Bronchial epithelial cell (primary cell): ENCODE measurements at regions not wholly inside any gene's neighbourhood (a gene's known extent, or its start where the extent isn't known, plus 50 kb on each side); places are given as distances from the start of the nearest gene placed in this dataset.

ENCODE experiments used
- DNase-seq: peaks from one replicate; pipeline ENCODE4 v3.0.0-alpha.2; 2010; ENCODE audit warnings: low read depth
- FAIRE-seq: peaks from 2 replicates; lab custom pipeline; 2011; peaks lifted over from hg19 to GRCh38; lab: Jason Lieb, UNC
- H3K27me3 ChIP-seq: 2 replicates; pipeline ENCODE4 v1.5.1; 2011; ENCODE audit warnings: low read length; ENCODE audit not compliant: control insufficient read depth, insufficient read depth
- H3K36me3 ChIP-seq: 2 replicates; pipeline ENCODE4 v1.5.1; 2011; ENCODE audit warnings: low read length; ENCODE audit not compliant: control insufficient read depth, insufficient read depth
- H3K4me3 ChIP-seq: 2 replicates; pipeline ENCODE4 v1.5.1; 2011; ENCODE audit warnings: mild to moderate bottlenecking, low read depth, low read length, control low read depth
- TF ChIP-seq, protein P1 (sequence below): IDR thresholded peaks from 2 replicates; pipeline ENCODE4 v1.5.1; 2011; ENCODE audit warnings: mild to moderate bottlenecking, moderate library complexity, low read length, control low read depth, inconsistent platforms; ENCODE audit not compliant: insufficient read depth, severe bottlenecking

DNA sequence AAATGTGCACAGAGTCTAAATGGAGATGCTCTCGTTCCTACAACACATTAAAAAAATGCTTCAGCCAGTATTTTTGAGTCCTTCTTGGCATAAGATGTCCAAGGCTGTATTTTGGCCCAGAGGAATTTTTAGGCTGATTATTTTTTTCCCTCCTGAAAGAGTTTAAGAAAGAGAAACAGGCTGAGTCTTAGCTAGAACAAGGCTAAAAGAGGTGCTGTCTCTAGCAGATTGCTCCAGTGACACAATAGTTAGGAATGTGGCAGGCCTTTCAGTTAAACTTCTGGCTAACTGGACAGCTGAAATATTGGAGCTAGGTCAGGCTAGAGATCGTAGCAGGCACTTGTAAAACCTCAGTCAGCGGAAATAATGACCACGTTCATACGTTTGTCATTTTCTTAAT is 271.4 kb upstream of the RARB start:
- FAIRE-seq (no peak), DNase-seq (peak; percentile 61)
- Histone ChIP-seq H3K4me3 (no peak overlapping the region), H3K27me3 (no peaks in the 10 kb centered on the region), H3K36me3 (no peaks in the 10 kb centered on the region)
- TF ChIP-seq, protein P1, sequence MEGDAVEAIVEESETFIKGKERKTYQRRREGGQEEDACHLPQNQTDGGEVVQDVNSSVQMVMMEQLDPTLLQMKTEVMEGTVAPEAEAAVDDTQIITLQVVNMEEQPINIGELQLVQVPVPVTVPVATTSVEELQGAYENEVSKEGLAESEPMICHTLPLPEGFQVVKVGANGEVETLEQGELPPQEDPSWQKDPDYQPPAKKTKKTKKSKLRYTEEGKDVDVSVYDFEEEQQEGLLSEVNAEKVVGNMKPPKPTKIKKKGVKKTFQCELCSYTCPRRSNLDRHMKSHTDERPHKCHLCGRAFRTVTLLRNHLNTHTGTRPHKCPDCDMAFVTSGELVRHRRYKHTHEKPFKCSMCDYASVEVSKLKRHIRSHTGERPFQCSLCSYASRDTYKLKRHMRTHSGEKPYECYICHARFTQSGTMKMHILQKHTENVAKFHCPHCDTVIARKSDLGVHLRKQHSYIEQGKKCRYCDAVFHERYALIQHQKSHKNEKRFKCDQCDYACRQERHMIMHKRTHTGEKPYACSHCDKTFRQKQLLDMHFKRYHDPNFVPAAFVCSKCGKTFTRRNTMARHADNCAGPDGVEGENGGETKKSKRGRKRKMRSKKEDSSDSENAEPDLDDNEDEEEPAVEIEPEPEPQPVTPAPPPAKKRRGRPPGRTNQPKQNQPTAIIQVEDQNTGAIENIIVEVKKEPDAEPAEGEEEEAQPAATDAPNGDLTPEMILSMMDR = no peak

DNA sequence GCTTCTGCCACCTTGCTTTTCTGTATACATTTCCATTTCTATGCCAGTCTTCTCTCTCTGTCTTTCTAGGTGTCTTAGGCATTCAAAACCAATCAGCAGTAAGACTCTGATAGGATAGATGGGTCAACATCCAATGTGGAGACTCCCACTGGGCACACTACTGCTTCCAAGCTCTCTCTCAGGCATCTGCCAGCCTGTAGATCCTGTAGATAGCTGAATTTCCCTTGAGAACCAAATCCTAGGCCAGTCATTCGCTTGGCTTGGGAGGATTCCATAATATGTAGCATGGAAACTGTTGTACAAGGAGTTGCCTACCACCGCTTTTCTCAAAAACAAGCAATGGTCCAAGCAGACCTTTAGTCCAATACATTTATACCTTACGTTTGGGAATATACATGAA is 262.8 kb upstream of the RARB start:
- DNase-seq = no peak
- Histone ChIP-seq H3K27me3 (no peaks in the 10 kb centered on the region), H3K4me3 (no peak overlapping the region), H3K36me3 (no peaks in the 10 kb centered on the region)
- TF ChIP-seq, protein P1 = no peak
- no peak for FAIRE-seq

GRCh38 chr3:25166016-25166415 is 262.0 kb upstream of the RARB start:
- no peak for DNase-seq
- Histone ChIP-seq H3K4me3 (no peak overlapping the region), H3K36me3 (no peaks in the 10 kb centered on the region), H3K27me3 (no peaks in the 10 kb centered on the region)
- FAIRE-seq = no peak
- TF ChIP-seq, protein P1 = no peak

GRCh38 chr3:25169151-25169550 is 258.9 kb upstream of the RARB start:
- TF ChIP-seq, protein P1 = no peak
- Histone ChIP-seq H3K4me3 (no peak overlapping the region), H3K27me3 (no peaks in the 10 kb centered on the region), H3K36me3 (no peaks in the 10 kb centered on the region)
- no peak for DNase-seq
- no peak for FAIRE-seq

DNA sequence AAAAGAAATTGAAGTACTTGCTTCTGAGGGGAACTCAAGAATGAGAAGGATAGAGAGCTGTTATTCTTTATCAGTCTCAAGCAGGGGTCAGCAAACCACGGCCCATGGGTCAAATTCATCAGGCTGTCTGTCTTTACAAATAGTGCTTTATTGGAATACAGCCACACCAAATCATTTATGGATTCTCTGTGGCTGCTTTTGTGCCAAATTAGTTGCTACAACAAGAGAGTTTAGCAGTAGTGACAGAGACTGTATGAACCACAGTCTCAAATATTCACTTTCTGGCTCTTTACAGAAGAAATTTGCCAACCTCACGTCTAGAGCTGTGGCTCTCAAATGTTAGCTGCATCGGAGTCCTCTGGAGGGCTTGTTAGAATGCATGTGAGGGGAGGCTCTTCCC is 258.0 kb upstream of the RARB start:
- DNase-seq (no peak), FAIRE-seq (no peak)
- TF ChIP-seq, protein P1 = no peak
- Histone ChIP-seq H3K27me3 (no peaks in the 10 kb centered on the region), H3K4me3 (no peak overlapping the region), H3K36me3 (no peaks in the 10 kb centered on the region)

- FAIRE-seq (no peak), DNase-seq (no peak)
- Histone ChIP-seq H3K27me3 (no peaks in the 10 kb centered on the region), H3K36me3 (no peaks in the 10 kb centered on the region), H3K4me3 (no peak overlapping the region)
- TF ChIP-seq, protein P1 = no peak
These were observed 256.8 kb upstream of the RARB start for GRCh38 chr3:25171118-25171807.
